GM19328 (cell line): ENCODE measurements at regions not wholly inside any gene's neighbourhood (a gene's known extent, or its start where the extent isn't known, plus 50 kb on each side); places are given as distances from the start of the nearest gene placed in this dataset.

Experiments
- ATAC-seq: cut with Tn5 transposase; IDR thresholded peaks from one replicate; pipeline ENCODE4 v1.9.1; 2021; ENCODE audit warnings: mild to moderate bottlenecking, moderate library complexity; ENCODE audit not compliant: unreplicated experiment

- ATAC-seq: no peak
These were observed 236.5 kb downstream of the HAUS1 start for GRCh38 chr18:46340716-46341115.

GRCh38 chr18:46341986-46342525, 237.9 kb downstream of the HAUS1 start:
- no peak for ATAC-seq

- no peak for ATAC-seq
These were observed 239.3 kb downstream of the HAUS1 start for GRCh38 chr18:46343456-46343855.

GRCh38 chr18:46343931-46344372, 239.8 kb downstream of the HAUS1 start:
- ATAC-seq: peak; percentile 71

- ATAC-seq: no peak
These were observed 240.4 kb downstream of the HAUS1 start for GRCh38 chr18:46344416-46345180.

GRCh38 chr18:46345181-46345465, 240.9 kb downstream of the HAUS1 start:
- no peak for ATAC-seq

GRCh38 chr18:46346213-46346612, 242.0 kb downstream of the HAUS1 start:
- ATAC-seq: no peak

GRCh38 chr18:46346896-46347630, 242.9 kb downstream of the HAUS1 start:
- ATAC-seq: no peak

- ATAC-seq: no peak
These were observed 246.5 kb downstream of the HAUS1 start for GRCh38 chr18:46350598-46351159.

- no peak for ATAC-seq
These were observed 248.5 kb downstream of the HAUS1 start for GRCh38 chr18:46352520-46353250.

GRCh38 chr18:46353460-46353859, 249.3 kb downstream of the HAUS1 start:
- no peak for ATAC-seq

- ATAC-seq: no peak
These were observed 252.3 kb downstream of the HAUS1 start for GRCh38 chr18:46356278-46357033.

GRCh38 chr18:46360102-46360699, 256.0 kb downstream of the HAUS1 start:
- ATAC-seq: no peak

- no peak for ATAC-seq
These were observed 256.7 kb downstream of the HAUS1 start for GRCh38 chr18:46360866-46361265.

- no peak for ATAC-seq
These were observed 258.3 kb downstream of the HAUS1 start for GRCh38 chr18:46362533-46362932.

GRCh38 chr18:46364048-46364447, 259.9 kb downstream of the HAUS1 start:
- no peak for ATAC-seq

GRCh38 chr18:46366201-46366600, 262.0 kb downstream of the HAUS1 start:
- no peak for ATAC-seq

GRCh38 chr18:46366751-46367376, 262.7 kb downstream of the HAUS1 start:
- ATAC-seq: no peak

- ATAC-seq: no peak
These were observed 265.1 kb downstream of the HAUS1 start for GRCh38 chr18:46369323-46369722.

GRCh38 chr18:46370898-46371297, 266.7 kb downstream of the HAUS1 start:
- ATAC-seq: no peak
